ENCODE measurements at regions not wholly inside any gene's neighbourhood (a gene's known extent, or its start where the extent isn't known, plus 50 kb on each side); places are given as distances from the start of the nearest gene placed in this dataset.

DNA sequence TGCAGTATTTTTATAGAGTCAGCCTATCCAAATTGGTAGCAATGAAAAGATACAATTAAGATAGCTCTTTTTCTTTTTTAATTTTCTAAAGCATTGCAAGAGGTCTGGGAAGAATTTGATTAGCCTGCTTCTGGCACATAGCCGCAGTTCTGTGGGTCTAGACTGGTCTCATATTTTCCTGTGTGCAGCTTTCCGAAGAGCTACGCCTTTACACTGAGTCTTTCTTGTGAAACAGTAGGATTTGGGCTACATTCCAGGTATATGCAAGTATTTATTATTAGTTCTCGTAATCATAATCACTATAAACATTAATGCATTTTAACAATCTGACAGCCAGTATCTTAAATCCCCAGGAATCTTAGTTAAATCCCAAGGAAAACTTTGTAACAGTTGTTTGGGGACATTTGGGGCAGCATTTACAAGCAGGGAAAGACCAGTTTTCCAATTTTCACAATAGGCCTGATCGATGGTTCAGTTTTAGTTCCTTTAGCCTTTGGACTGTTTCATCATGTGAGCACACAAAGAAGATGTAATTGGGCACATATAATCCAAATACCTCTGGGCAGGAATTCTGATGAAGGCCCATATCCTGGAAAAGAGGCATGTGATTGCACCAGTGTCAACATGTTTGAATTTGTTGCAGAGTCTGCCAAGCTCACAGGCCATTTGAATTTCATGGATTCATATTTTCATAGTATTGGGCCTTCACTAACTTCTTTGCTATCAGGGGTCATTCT is 287.3 kb downstream of the INHBA start:
- no peaks in the 10 kb centered on the region for H3K9me3 ChIP-seq (replicated peaks; ENCODE audit: control insufficient read depth, insufficient read depth, low read length)
- H3K4me1 ChIP-seq (ENCODE audit: control insufficient read depth, insufficient read depth, low read length): no peaks in the 10 kb centered on the region
- ChIA-PET SMC1A (ENCODE audit: uncharacterized antibody, unreplicated experiment) (no interaction called here), CTCF (interaction anchor here (1.7 kb wide), 1 partner anchor 11 kb away, joined by 4 read pairs; no protein-coding TSS in a partner anchor), POLR2A (no interaction called here), RAD21 (ENCODE audit: unreplicated experiment) (no interaction called here)
- no peak overlapping the region for H3K4me2 ChIP-seq (ENCODE audit: control insufficient read depth, insufficient read depth)
- H4K20me1 ChIP-seq (ENCODE audit: control insufficient read depth, insufficient read depth): no peaks in the 10 kb centered on the region
- no peaks in the 10 kb centered on the region for H3K36me3 ChIP-seq (ENCODE audit: control insufficient read depth in 2 of 2, insufficient read depth in 2 of 2, low read length in 1 of 2)
- H2AFZ ChIP-seq (ENCODE audit: control insufficient read depth, low read depth, low read length): no peak overlapping the region
- TF ChIP-seq SMAD5 (IDR thresholded peaks at IDR 0.05; ENCODE audit: low read depth): no peak
- no peak for TF ChIP-seq ZNF622 (IDR thresholded peaks at IDR 0.05)
- TF ChIP-seq SIX5 (IDR thresholded peaks at IDR 0.05; ENCODE audit: low read depth, low read length, severe bottlenecking): no peak
- TF ChIP-seq, protein P1, sequence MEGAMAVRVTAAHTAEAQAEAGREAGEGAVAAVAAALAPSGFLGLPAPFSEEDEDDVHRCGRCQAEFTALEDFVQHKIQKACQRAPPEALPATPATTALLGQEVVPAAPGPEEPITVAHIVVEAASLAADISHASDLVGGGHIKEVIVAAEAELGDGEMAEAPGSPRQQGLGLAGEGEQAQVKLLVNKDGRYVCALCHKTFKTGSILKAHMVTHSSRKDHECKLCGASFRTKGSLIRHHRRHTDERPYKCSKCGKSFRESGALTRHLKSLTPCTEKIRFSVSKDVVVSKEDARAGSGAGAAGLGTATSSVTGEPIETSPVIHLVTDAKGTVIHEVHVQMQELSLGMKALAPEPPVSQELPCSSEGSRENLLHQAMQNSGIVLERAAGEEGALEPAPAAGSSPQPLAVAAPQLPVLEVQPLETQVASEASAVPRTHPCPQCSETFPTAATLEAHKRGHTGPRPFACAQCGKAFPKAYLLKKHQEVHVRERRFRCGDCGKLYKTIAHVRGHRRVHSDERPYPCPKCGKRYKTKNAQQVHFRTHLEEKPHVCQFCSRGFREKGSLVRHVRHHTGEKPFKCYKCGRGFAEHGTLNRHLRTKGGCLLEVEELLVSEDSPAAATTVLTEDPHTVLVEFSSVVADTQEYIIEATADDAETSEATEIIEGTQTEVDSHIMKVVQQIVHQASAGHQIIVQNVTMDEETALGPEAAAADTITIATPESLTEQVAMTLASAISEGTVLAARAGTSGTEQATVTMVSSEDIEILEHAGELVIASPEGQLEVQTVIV (IDR thresholded peaks at IDR 0.05; ENCODE audit: borderline replicate concordance, partially characterized antibody): no peak
- TF ChIP-seq FOXK2 (IDR thresholded peaks at IDR 0.05): no peak
- TF ChIP-seq, protein P2, sequence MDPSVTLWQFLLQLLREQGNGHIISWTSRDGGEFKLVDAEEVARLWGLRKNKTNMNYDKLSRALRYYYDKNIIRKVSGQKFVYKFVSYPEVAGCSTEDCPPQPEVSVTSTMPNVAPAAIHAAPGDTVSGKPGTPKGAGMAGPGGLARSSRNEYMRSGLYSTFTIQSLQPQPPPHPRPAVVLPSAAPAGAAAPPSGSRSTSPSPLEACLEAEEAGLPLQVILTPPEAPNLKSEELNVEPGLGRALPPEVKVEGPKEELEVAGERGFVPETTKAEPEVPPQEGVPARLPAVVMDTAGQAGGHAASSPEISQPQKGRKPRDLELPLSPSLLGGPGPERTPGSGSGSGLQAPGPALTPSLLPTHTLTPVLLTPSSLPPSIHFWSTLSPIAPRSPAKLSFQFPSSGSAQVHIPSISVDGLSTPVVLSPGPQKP (IDR thresholded peaks at IDR 0.05; ENCODE audit: low read depth, low read length): no peak
- TF ChIP-seq, protein P3, sequence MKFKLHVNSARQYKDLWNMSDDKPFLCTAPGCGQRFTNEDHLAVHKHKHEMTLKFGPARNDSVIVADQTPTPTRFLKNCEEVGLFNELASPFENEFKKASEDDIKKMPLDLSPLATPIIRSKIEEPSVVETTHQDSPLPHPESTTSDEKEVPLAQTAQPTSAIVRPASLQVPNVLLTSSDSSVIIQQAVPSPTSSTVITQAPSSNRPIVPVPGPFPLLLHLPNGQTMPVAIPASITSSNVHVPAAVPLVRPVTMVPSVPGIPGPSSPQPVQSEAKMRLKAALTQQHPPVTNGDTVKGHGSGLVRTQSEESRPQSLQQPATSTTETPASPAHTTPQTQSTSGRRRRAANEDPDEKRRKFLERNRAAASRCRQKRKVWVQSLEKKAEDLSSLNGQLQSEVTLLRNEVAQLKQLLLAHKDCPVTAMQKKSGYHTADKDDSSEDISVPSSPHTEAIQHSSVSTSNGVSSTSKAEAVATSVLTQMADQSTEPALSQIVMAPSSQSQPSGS (IDR thresholded peaks at IDR 0.05; ENCODE audit: low read length): no peak
- TF ChIP-seq NRF1 (conservative IDR thresholded peaks at IDR 0.05; ENCODE audit: low read depth, low read length): no peak
- TF ChIP-seq, protein P4, sequence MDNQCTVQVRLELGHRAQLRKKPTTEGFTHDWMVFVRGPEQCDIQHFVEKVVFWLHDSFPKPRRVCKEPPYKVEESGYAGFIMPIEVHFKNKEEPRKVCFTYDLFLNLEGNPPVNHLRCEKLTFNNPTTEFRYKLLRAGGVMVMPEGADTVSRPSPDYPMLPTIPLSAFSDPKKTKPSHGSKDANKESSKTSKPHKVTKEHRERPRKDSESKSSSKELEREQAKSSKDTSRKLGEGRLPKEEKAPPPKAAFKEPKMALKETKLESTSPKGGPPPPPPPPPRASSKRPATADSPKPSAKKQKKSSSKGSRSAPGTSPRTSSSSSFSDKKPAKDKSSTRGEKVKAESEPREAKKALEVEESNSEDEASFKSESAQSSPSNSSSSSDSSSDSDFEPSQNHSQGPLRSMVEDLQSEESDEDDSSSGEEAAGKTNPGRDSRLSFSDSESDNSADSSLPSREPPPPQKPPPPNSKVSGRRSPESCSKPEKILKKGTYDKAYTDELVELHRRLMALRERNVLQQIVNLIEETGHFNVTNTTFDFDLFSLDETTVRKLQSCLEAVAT (IDR thresholded peaks at IDR 0.05): no peak
- TF ChIP-seq, protein P5, sequence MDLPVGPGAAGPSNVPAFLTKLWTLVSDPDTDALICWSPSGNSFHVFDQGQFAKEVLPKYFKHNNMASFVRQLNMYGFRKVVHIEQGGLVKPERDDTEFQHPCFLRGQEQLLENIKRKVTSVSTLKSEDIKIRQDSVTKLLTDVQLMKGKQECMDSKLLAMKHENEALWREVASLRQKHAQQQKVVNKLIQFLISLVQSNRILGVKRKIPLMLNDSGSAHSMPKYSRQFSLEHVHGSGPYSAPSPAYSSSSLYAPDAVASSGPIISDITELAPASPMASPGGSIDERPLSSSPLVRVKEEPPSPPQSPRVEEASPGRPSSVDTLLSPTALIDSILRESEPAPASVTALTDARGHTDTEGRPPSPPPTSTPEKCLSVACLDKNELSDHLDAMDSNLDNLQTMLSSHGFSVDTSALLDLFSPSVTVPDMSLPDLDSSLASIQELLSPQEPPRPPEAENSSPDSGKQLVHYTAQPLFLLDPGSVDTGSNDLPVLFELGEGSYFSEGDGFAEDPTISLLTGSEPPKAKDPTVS (IDR thresholded peaks at IDR 0.05; ENCODE audit: low read depth, low read length): no peak
- no peak for TF ChIP-seq EED (IDR thresholded peaks at IDR 0.05; ENCODE audit: low read depth)
- no peak for TF ChIP-seq SUZ12 (IDR thresholded peaks at IDR 0.05; ENCODE audit: unreplicated experiment)
- TF ChIP-seq, protein P6, sequence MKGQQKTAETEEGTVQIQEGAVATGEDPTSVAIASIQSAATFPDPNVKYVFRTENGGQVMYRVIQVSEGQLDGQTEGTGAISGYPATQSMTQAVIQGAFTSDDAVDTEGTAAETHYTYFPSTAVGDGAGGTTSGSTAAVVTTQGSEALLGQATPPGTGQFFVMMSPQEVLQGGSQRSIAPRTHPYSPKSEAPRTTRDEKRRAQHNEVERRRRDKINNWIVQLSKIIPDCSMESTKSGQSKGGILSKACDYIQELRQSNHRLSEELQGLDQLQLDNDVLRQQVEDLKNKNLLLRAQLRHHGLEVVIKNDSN (IDR thresholded peaks at IDR 0.05; ENCODE audit: borderline replicate concordance, extremely low read length, insufficient read depth, low read depth, low read length): no peak
- no peak for TF ChIP-seq POU2F2 (IDR thresholded peaks at IDR 0.05; ENCODE audit: borderline replicate concordance, low read depth, low read length)
- no peak overlapping the region for H3K9ac ChIP-seq (ENCODE audit: control insufficient read depth, insufficient read depth, low read length)
- H3K27me3 ChIP-seq (replicated peaks in 1 of 2; ENCODE audit: control insufficient read depth in 2 of 2, insufficient read depth in 2 of 2, low read length in 1 of 2): no peaks in the 10 kb centered on the region
- no peak overlapping the region for H3K4me3 ChIP-seq
- FAIRE-seq (no peak), ATAC-seq (no peak), DNase-seq (ENCODE audit: low read depth, low spot score) (no peak)
- in situ Hi-C loops (cut with MboI) (no loop called here), intact Hi-C loops (cut with micrococcal nuclease; ENCODE audit: unreplicated experiment) (loop anchor here (10.0 kb wide), 1 partner anchor 279 kb away; no protein-coding TSS in a partner anchor)
- H3K27ac ChIP-seq (ENCODE audit: control insufficient read depth, insufficient read depth): no peak overlapping the region
- BruUV-seq (replicated peaks): no TSS peak
- H3K79me2 ChIP-seq (ENCODE audit: control insufficient read depth, insufficient read depth, low read length): no peaks in the 10 kb centered on the region
- 37% methylated on average over 5 of the region's 5 CpGs for WGBS (ENCODE audit: insufficient coverage, insufficient replicate concordance, low lambda C conversion rate, missing lambda C conversion rate)

Measured in GM12878 (cell line).